Adrenal gland (tissue), 5 donors: ENCODE measurements at regions not wholly inside any gene's neighbourhood (a gene's known extent, or its start where the extent isn't known, plus 50 kb on each side); places are given as distances from the start of the nearest gene placed in this dataset.

Source experiments
- POLR2A ChIP-seq, 2 donors: fragments of 450-650 bp; IDR thresholded peaks; one replicate each; pipeline ENCODE4 v1.6.1; 2017; ENCODE audit warnings: antibody characterized with exemption in 2 of 2, mild to moderate bottlenecking in 2 of 2, moderate library complexity in 1 of 2
- TF ChIP-seq, protein P1 (sequence below), 6 experiments: fragments of 450-650 bp in 4 of 6; fragments of 200-600 bp in 2 of 6; sonication (generic) in 1 of 6; IDR thresholded peaks; 1 replicate in 5 of 6; 2 replicates in 1 of 6; pipeline versions ENCODE4 v1.5.1 to v1.8.0; 2016 to 2021; ENCODE audit warnings: antibody characterized with exemption in 6 of 6, mild to moderate bottlenecking in 2 of 6, moderate library complexity in 1 of 6
- donor health status: DM: no; HTN: no; CAD: no.

DNA sequence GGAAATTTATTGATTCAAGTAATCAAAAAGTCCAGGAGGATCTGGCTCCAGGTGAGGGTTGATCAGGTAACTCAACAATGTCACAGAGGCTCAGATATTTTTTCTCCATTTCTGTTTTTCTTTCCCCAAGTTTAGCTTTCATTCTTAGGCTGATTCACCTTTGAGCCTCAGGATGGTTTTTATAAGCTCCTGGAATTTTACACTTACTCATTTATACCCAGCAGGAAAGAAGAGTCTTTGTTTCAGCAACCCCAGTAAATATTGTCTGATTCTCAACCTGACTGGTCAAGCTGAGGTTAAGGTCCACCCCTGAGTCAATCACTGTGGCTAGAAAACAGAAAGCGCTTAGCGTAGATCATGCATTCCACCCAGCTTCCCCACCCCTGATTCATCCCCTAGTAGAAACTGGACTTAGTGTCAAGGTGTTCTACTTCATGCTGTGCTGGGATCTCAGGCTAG lies 500.6 kb downstream of the KIF4B start:
- TF ChIP-seq, protein P1, sequence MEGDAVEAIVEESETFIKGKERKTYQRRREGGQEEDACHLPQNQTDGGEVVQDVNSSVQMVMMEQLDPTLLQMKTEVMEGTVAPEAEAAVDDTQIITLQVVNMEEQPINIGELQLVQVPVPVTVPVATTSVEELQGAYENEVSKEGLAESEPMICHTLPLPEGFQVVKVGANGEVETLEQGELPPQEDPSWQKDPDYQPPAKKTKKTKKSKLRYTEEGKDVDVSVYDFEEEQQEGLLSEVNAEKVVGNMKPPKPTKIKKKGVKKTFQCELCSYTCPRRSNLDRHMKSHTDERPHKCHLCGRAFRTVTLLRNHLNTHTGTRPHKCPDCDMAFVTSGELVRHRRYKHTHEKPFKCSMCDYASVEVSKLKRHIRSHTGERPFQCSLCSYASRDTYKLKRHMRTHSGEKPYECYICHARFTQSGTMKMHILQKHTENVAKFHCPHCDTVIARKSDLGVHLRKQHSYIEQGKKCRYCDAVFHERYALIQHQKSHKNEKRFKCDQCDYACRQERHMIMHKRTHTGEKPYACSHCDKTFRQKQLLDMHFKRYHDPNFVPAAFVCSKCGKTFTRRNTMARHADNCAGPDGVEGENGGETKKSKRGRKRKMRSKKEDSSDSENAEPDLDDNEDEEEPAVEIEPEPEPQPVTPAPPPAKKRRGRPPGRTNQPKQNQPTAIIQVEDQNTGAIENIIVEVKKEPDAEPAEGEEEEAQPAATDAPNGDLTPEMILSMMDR (IDR thresholded peaks at IDR 0.05): no peak
- no peak for TF ChIP-seq POLR2A (IDR thresholded peaks at IDR 0.05)
